ENCODE measurements at regions not wholly inside any gene's neighbourhood (a gene's known extent, or its start where the extent isn't known, plus 50 kb on each side); places are given as distances from the start of the nearest gene placed in this dataset.

DNA sequence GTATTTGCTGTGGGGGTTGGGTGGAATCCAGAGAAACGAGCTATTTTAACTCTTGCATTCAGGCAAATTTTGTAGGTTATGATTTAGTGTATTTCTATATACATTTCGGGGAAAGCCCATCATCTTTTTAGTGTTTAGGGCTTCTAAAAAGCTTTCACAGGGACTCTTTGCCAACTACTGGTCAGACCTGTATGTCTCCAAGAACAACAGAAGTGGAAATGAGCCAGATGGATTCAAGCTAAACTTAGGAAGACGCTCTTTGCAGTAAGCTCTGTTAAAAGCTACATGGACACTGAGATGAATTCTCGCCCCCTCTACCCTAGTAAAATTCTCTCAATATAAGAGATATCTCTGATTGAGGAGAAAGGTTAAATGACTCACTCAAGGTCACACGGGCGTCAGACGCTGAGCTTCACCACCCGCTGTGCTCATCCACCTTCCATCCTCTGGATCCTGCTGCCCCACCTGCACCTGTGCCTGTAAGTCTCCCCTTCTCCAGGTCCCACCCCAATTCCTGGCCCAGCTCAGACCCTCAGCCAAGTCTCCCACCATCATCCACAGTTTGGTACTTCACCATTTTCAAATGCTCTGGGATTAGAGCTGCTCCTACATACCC lies 85.6 kb downstream of the MARCHF4 start:
- no peak for TF ChIP-seq TAF1 (conservative IDR thresholded peaks at IDR 0.05)
- TF ChIP-seq, protein P1, sequence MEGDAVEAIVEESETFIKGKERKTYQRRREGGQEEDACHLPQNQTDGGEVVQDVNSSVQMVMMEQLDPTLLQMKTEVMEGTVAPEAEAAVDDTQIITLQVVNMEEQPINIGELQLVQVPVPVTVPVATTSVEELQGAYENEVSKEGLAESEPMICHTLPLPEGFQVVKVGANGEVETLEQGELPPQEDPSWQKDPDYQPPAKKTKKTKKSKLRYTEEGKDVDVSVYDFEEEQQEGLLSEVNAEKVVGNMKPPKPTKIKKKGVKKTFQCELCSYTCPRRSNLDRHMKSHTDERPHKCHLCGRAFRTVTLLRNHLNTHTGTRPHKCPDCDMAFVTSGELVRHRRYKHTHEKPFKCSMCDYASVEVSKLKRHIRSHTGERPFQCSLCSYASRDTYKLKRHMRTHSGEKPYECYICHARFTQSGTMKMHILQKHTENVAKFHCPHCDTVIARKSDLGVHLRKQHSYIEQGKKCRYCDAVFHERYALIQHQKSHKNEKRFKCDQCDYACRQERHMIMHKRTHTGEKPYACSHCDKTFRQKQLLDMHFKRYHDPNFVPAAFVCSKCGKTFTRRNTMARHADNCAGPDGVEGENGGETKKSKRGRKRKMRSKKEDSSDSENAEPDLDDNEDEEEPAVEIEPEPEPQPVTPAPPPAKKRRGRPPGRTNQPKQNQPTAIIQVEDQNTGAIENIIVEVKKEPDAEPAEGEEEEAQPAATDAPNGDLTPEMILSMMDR (IDR thresholded peaks at IDR 0.05; ENCODE audit: low read depth, low read length, missing input control), result no peak
- no peak for TF ChIP-seq YY1 (IDR thresholded peaks at IDR 0.05)
- TF ChIP-seq, protein P2, sequence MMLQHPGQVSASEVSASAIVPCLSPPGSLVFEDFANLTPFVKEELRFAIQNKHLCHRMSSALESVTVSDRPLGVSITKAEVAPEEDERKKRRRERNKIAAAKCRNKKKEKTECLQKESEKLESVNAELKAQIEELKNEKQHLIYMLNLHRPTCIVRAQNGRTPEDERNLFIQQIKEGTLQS (IDR thresholded peaks at IDR 0.05), result no peak

Data from liver (tissue), 3 donors.